Kidney (tissue), 13 donors: ENCODE measurements at regions not wholly inside any gene's neighbourhood (a gene's known extent, or its start where the extent isn't known, plus 50 kb on each side); places are given as distances from the start of the nearest gene placed in this dataset.

Experiments used
- DNase-seq, 5 donors: peaks; one replicate each; pipeline ENCODE4 v3.0.0-alpha.2; 2013 to 2020
- FAIRE-seq: peaks from 2 replicates; lab custom pipeline; 2012; peaks lifted over from hg19 to GRCh38; lab: Jason Lieb, UNC
- H3K27ac ChIP-seq, 2 donors: one replicate each; pipeline ENCODE4 v1.7.0; 2013; ENCODE audit warnings: low read depth in 2 of 2, low read length in 2 of 2, inconsistent platforms in 1 of 2
- H3K27me3 ChIP-seq: one replicate; pipeline ENCODE4 v1.7.1; 2013; ENCODE audit warnings: low read length, inconsistent platforms; ENCODE audit not compliant: control insufficient read depth, insufficient read depth
- H3K36me3 ChIP-seq, 3 donors: one replicate each; pipeline versions ENCODE4 v1.7.0 to v1.7.1; 2013; ENCODE audit warnings: low read length in 3 of 3, control low read depth in 1 of 3, inconsistent platforms in 1 of 3; ENCODE audit not compliant: insufficient read depth in 3 of 3, control insufficient read depth in 2 of 3
- H3K4me1 ChIP-seq, 3 donors: one replicate each; pipeline versions ENCODE4 v1.7.0 to v1.7.1; 2013; ENCODE audit warnings: low read length in 3 of 3, inconsistent platforms in 1 of 3, low read depth in 1 of 3; ENCODE audit not compliant: control insufficient read depth in 2 of 3, insufficient read depth in 2 of 3
- H3K4me3 ChIP-seq, 3 donors: one replicate each; pipeline versions ENCODE4 v1.7.0 to v1.8.1; 2013; ENCODE audit warnings: low read length in 3 of 3, control low read depth in 1 of 3, inconsistent platforms in 1 of 3
- H3K9ac ChIP-seq, 3 donors: one replicate each; pipeline versions ENCODE4 v1.7.0 to v1.7.1; 2013; ENCODE audit warnings: low read length in 3 of 3, control low read depth in 1 of 3, inconsistent platforms in 1 of 3
- H3K9me3 ChIP-seq, 3 donors: one replicate each; pipeline versions ENCODE4 v1.7.0 to v1.7.1; 2013; ENCODE audit warnings: low read length in 3 of 3, control low read depth in 1 of 3, inconsistent platforms in 1 of 3; ENCODE audit not compliant: control insufficient read depth in 2 of 3, insufficient read depth in 1 of 3
- CTCF ChIP-seq: IDR thresholded peaks from 3 replicates; pipeline ENCODE4 v1.5.1; 2012; ENCODE audit warnings: mild to moderate bottlenecking, moderate library complexity, borderline replicate concordance; ENCODE audit not compliant: insufficient read depth; ENCODE audit errors: extremely low read depth
- intact Hi-C: fragments of 100-400 bp; cut with DNase I; formaldehyde crosslinking; loops from one replicate; pipeline ENCODE4 v1.11.1; 2022
- donor health status: control.
- donor health status: control.
- donor health status: control.
- donor health status: control.
- donor health status: control.
- donor health status: DM: yes; HTN: yes; CAD: no.
- donor health status: Normal renal cell carcinoma (clear cell type).

- no peak overlapping the region for H3K4me3 ChIP-seq
- no peaks in the 10 kb centered on the region for H3K4me1 ChIP-seq
- TF ChIP-seq CTCF, result no peak
- no peaks in the 10 kb centered on the region for H3K27me3 ChIP-seq
- FAIRE-seq, result no peak
- H3K27ac ChIP-seq, result no peak overlapping the region
- DNase-seq, result peak in 2 of 5 donors; percentile 28 to 45
- H3K9me3 ChIP-seq, result no peaks in the 10 kb centered on the region
- no peak overlapping the region for H3K9ac ChIP-seq
- intact Hi-C loops, result no loop called here
- no peaks in the 10 kb centered on the region for H3K36me3 ChIP-seq
These were observed 253.0 kb downstream of the COX7B2 start for GRCh38 chr4:46656071-46656470.

GRCh38 chr4:46653842-46654241 lies 255.2 kb downstream of the COX7B2 start:
- no peak overlapping the region for H3K27ac ChIP-seq
- no peak for FAIRE-seq
- no peaks in the 10 kb centered on the region for H3K9me3 ChIP-seq
- no peak for DNase-seq
- no peaks in the 10 kb centered on the region for H3K4me1 ChIP-seq
- intact Hi-C loops, result no loop called here
- no peaks in the 10 kb centered on the region for H3K36me3 ChIP-seq
- no peak overlapping the region for H3K4me3 ChIP-seq
- no peaks in the 10 kb centered on the region for H3K27me3 ChIP-seq
- H3K9ac ChIP-seq, result no peak overlapping the region
- no peak for TF ChIP-seq CTCF

DNA sequence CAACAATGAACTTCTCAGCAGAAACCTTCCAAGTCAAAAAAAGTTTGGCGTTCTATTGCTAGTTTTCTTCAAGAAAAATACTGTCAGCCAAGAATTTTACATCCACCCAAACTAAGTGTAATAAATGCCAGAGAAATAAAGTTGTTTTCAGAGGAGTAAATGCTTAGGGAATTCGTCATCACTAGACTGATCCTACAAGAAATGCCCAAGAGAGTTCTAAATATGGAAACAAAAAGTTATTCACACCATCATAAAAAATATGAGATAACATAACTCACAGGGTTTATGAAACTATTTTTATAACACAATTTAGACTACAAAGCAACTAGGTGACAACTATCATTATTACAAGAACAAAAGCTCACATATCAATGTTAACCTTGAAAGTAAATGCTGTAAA lies 259.5 kb upstream of the GABRA2 start:
- FAIRE-seq, result no peak
- H3K36me3 ChIP-seq, result no peaks in the 10 kb centered on the region
- TF ChIP-seq CTCF, result no peak
- H3K27me3 ChIP-seq, result no peaks in the 10 kb centered on the region
- intact Hi-C loops, result no loop called here
- H3K27ac ChIP-seq, result no peak overlapping the region
- no peak overlapping the region for H3K9ac ChIP-seq
- H3K9me3 ChIP-seq, result no peaks in the 10 kb centered on the region
- no peak overlapping the region for H3K4me3 ChIP-seq
- DNase-seq, result no peak
- H3K4me1 ChIP-seq, result no peaks in the 10 kb centered on the region

DNA sequence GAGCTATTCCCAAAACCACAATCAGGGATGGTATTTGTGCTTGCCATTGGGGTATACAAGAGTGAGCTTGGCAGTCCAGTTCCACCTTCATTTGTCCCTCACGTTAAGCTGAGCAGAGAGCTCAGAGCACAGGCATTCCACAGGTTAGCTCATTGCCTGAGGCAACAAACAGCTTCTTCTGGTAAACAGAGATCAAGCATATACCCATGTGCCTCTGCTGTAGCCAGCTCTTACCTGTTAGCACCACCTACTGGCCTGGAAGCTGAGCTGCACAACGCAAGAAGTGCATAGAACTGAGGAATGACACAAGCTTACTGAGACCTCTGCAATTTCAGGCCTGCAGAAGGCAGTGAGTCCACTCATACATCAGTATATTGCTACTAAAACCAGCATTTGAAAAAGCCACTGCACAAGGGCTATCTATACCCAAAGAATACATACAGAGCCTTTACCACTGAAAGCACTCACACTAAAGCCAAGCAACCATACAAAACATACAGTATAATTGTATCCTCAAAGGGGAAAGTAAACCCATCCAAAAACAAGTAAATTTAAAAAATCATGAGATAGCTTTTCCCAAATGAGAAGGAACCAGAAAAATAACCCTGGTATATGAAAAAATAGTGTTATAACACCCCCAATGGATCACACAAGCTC lies 258.3 kb upstream of the GABRA2 start:
- no peak for FAIRE-seq
- DNase-seq, result peak in 4 of 5 donors; percentile 33 to 65 (median 52)

More for the DNA sequence above, 258.3 kb upstream of the GABRA2 start:
- intact Hi-C loops, result no loop called here
- TF ChIP-seq CTCF, result peak; percentile 52
- H3K36me3 ChIP-seq, result no peaks in the 10 kb centered on the region
- no peak overlapping the region for H3K4me3 ChIP-seq
- H3K4me1 ChIP-seq, result no peaks in the 10 kb centered on the region
- no peaks in the 10 kb centered on the region for H3K9me3 ChIP-seq
- no peak overlapping the region for H3K27ac ChIP-seq
- H3K27me3 ChIP-seq, result no peaks in the 10 kb centered on the region
- H3K9ac ChIP-seq, result no peak overlapping the region
